Activated B cell treated with CpG ODN at 0.5 μM for 24 hours (primary cell): ENCODE measurements at regions not wholly inside any gene's neighbourhood (a gene's known extent, or its start where the extent isn't known, plus 50 kb on each side); places are given as distances from the start of the nearest gene placed in this dataset.

Source experiments
- ATAC-seq: fragments of 200-7000 bp; cut with Tn5 transposase; one replicate; pipeline ENCODE4 v1.10.0; 2021; ENCODE audit warnings: low read depth, mild to moderate bottlenecking, moderate library complexity
- CTCF ChIA-PET: fragments of 350-600 bp; sonication (Branson Sonifier 250); formaldehyde crosslinking; loops from one replicate; lab custom pipeline; 2021; ENCODE audit warnings: antibody characterized with exemption; lab: Charles Lee
- POLR2A ChIA-PET: fragments of 350-600 bp; sonication (Branson Sonifier 250); formaldehyde crosslinking; loops from one replicate; lab custom pipeline; 2021; ENCODE audit warnings: antibody characterized with exemption; lab: Charles Lee
- DNase-seq: peaks from one replicate; pipeline ENCODE4 v3.0.0; 2022
- H3K27ac Mint-ChIP-seq: one replicate; pipeline ENCODE4 v1.8.0; 2020; ENCODE audit warnings: mixed read lengths
- H3K27me3 Mint-ChIP-seq: one replicate; pipeline ENCODE4 v1.8.0; 2021; ENCODE audit warnings: mixed read lengths
- H3K36me3 Mint-ChIP-seq: one replicate; pipeline ENCODE4 v1.8.0; 2021; ENCODE audit warnings: low read depth, mixed read lengths
- H3K4me1 Mint-ChIP-seq: one replicate; pipeline ENCODE4 v1.8.0; 2021; ENCODE audit warnings: mixed read lengths
- H3K4me3 Mint-ChIP-seq: one replicate; pipeline ENCODE4 v1.8.0; 2020; ENCODE audit warnings: mild to moderate bottlenecking, mixed read lengths
- H3K9me3 Mint-ChIP-seq: one replicate; pipeline ENCODE4 v1.8.0; 2020; ENCODE audit warnings: mixed read lengths
- CTCF ChIP-seq: fragments of 200-600 bp; IDR thresholded peaks from one replicate; pipeline ENCODE4 v1.8.0; 2022; ENCODE audit warnings: antibody characterized with exemption, mild to moderate bottlenecking
- intact Hi-C: fragments of 100-400 bp; cut with micrococcal nuclease; formaldehyde crosslinking; loops from one replicate; pipeline ENCODE4 v1.15.1; 2024

- no peak for TF ChIP-seq CTCF
- intact Hi-C loops, result no loop called here
- ATAC-seq (no peak), DNase-seq (no peak)
- Mint-ChIP-seq H3K27ac (no peak overlapping the region), H3K36me3 (no peaks in the 10 kb centered on the region), H3K27me3 (no peaks in the 10 kb centered on the region), H3K4me3 (no peak overlapping the region), H3K9me3 (no peaks in the 10 kb centered on the region), H3K4me1 (no peaks in the 10 kb centered on the region)
- CTCF ChIA-PET, result no interaction called here
- POLR2A ChIA-PET, result no interaction called here
Observed at GRCh38 chr2:47237375-47238334, 61.3 kb upstream of the CALM2 start.

GRCh38 chr2:47236503-47237215 is 60.3 kb upstream of the CALM2 start:
- intact Hi-C loops, result no loop called here
- H3K36me3 Mint-ChIP-seq, result no peaks in the 10 kb centered on the region
- ChIA-PET CTCF (no interaction called here), POLR2A (no interaction called here)
- no peak overlapping the region for H3K27ac Mint-ChIP-seq
- no peaks in the 10 kb centered on the region for H3K9me3 Mint-ChIP-seq
- TF ChIP-seq CTCF, result no peak
- DNase-seq, result no peak
- no peaks in the 10 kb centered on the region for H3K27me3 Mint-ChIP-seq
- no peaks in the 10 kb centered on the region for H3K4me1 Mint-ChIP-seq
- no peak for ATAC-seq
- H3K4me3 Mint-ChIP-seq, result no peak overlapping the region

- Mint-ChIP-seq H3K9me3 (no peaks in the 10 kb centered on the region), H3K36me3 (no peaks in the 10 kb centered on the region), H3K27ac (no peak overlapping the region), H3K4me3 (no peak overlapping the region), H3K27me3 (no peaks in the 10 kb centered on the region), H3K4me1 (no peaks in the 10 kb centered on the region)
- ATAC-seq (no peak), DNase-seq (no peak)
- no peak for TF ChIP-seq CTCF
- ChIA-PET CTCF (no interaction called here), POLR2A (no interaction called here)
- intact Hi-C loops, result no loop called here
Observed at GRCh38 chr2:47235132-47235531, 58.8 kb upstream of the CALM2 start.

- no peaks in the 10 kb centered on the region for H3K36me3 Mint-ChIP-seq
- intact Hi-C loops, result no loop called here
Observed at GRCh38 chr2:47234456-47234855, 58.1 kb upstream of the CALM2 start.

More at GRCh38 chr2:47234456-47234855, 58.1 kb upstream of the CALM2 start:
- ChIA-PET CTCF (no interaction called here), POLR2A (no interaction called here)
- H3K4me1 Mint-ChIP-seq, result no peaks in the 10 kb centered on the region
- DNase-seq (no peak), ATAC-seq (no peak)
- no peaks in the 10 kb centered on the region for H3K9me3 Mint-ChIP-seq
- H3K27me3 Mint-ChIP-seq, result no peaks in the 10 kb centered on the region
- no peak overlapping the region for H3K27ac Mint-ChIP-seq
- no peak for TF ChIP-seq CTCF
- no peak overlapping the region for H3K4me3 Mint-ChIP-seq
